Astrocyte (in vitro differentiated cells and primary cell): ENCODE measurements at regions not wholly inside any gene's neighbourhood (a gene's known extent, or its start where the extent isn't known, plus 50 kb on each side); places are given as distances from the start of the nearest gene placed in this dataset.

Experiments used
- DNase-seq: peaks from one replicate; pipeline ENCODE4 v3.0.0-alpha.2; 2010; ENCODE audit warnings: low read depth
- FAIRE-seq: peaks from 2 replicates; lab custom pipeline; 2011; peaks lifted over from hg19 to GRCh38; lab: Jason Lieb, UNC
- H2AFZ ChIP-seq: 2 replicates; pipeline ENCODE4 v1.6.0; 2012; ENCODE audit warnings: low read depth, low read length, inconsistent platforms
- H3K27ac ChIP-seq: 2 replicates; pipeline ENCODE4 v1.5.1; 2011; ENCODE audit warnings: low read depth, low read length, inconsistent platforms
- H3K27me3 ChIP-seq: 2 replicates; pipeline ENCODE4 v1.6.0; 2011; ENCODE audit warnings: low read length, inconsistent platforms; ENCODE audit not compliant: insufficient read depth
- H3K36me3 ChIP-seq: 2 replicates; pipeline ENCODE4 v1.5.1; 2011; ENCODE audit warnings: low read length, inconsistent platforms; ENCODE audit not compliant: insufficient read depth
- H3K4me1 ChIP-seq: 2 replicates; pipeline ENCODE4 v1.5.1; 2011; ENCODE audit warnings: low read length, inconsistent platforms; ENCODE audit not compliant: insufficient read depth
- H3K4me2 ChIP-seq: 2 replicates; pipeline ENCODE4 v1.6.0; 2012; ENCODE audit warnings: low read length, inconsistent platforms
- H3K4me3 ChIP-seq: 2 replicates; pipeline ENCODE4 v1.5.1; 2011; ENCODE audit warnings: low read depth, mild to moderate bottlenecking, low read length, inconsistent platforms; ENCODE audit not compliant: insufficient read depth
- H3K79me2 ChIP-seq: 2 replicates; pipeline ENCODE4 v1.6.0; 2012; ENCODE audit warnings: mild to moderate bottlenecking, low read length, inconsistent platforms; ENCODE audit not compliant: insufficient read depth
- H3K9ac ChIP-seq: 2 replicates; pipeline ENCODE4 v1.6.0; 2012; ENCODE audit warnings: mild to moderate bottlenecking, low read length, inconsistent platforms
- H3K9me3 ChIP-seq: 2 replicates; pipeline ENCODE4 v1.5.1; 2012; ENCODE audit warnings: low read depth, mild to moderate bottlenecking, low read length, inconsistent platforms; ENCODE audit not compliant: insufficient read depth
- H4K20me1 ChIP-seq: 2 replicates; pipeline ENCODE4 v1.6.0; 2012; ENCODE audit warnings: low read length, inconsistent platforms; ENCODE audit not compliant: insufficient read depth
- H3K27ac Mint-ChIP-seq: one replicate; pipeline ENCODE4 v1.8.0; 2021; ENCODE audit warnings: mild to moderate bottlenecking, mixed read lengths; ENCODE audit not compliant: unreplicated experiment
- H3K27me3 Mint-ChIP-seq: one replicate; pipeline ENCODE4 v1.8.0; 2021; ENCODE audit warnings: low read depth, mixed read lengths; ENCODE audit not compliant: unreplicated experiment
- H3K36me3 Mint-ChIP-seq: one replicate; pipeline ENCODE4 v1.8.0; 2021; ENCODE audit warnings: low read depth, mixed read lengths; ENCODE audit not compliant: unreplicated experiment
- H3K4me1 Mint-ChIP-seq: one replicate; pipeline ENCODE4 v1.8.0; 2021; ENCODE audit warnings: low read depth, mixed read lengths; ENCODE audit not compliant: unreplicated experiment
- H3K4me3 Mint-ChIP-seq: one replicate; pipeline ENCODE4 v1.8.0; 2021; ENCODE audit warnings: mild to moderate bottlenecking, moderate library complexity, mixed read lengths; ENCODE audit not compliant: unreplicated experiment
- H3K9me3 Mint-ChIP-seq: one replicate; pipeline ENCODE4 v1.8.0; 2021; ENCODE audit warnings: mild to moderate bottlenecking, mixed read lengths; ENCODE audit not compliant: unreplicated experiment
- CTCF ChIP-seq: IDR thresholded peaks from 2 replicates; pipeline ENCODE4 v1.5.1; 2011; ENCODE audit warnings: low read depth, mild to moderate bottlenecking, inconsistent platforms, low read length, moderate library complexity; ENCODE audit not compliant: insufficient read depth
- EZH2 ChIP-seq: IDR thresholded peaks from 2 replicates; pipeline ENCODE4 v1.6.1; 2012; ENCODE audit warnings: mild to moderate bottlenecking, low read length, inconsistent platforms; ENCODE audit not compliant: insufficient read depth

- TF ChIP-seq CTCF, result no peak
- no peak for TF ChIP-seq EZH2
- peak overlapping the region; percentile 57 for H3K9ac ChIP-seq
- H2AFZ ChIP-seq, result peak overlapping the region; percentile 43
- no peaks in the 10 kb centered on the region for H3K36me3 ChIP-seq
- H3K4me2 ChIP-seq, result peak overlapping the region; percentile 82
- no peak overlapping the region for H3K4me3 ChIP-seq
- H3K27me3 Mint-ChIP-seq, result no peaks in the 10 kb centered on the region
- DNase-seq, result peak; percentile 44
- H3K27ac ChIP-seq, result peak overlapping the region; percentile 36
- peaks cover 12% of the 10 kb centered on the region for H3K4me1 Mint-ChIP-seq
- H3K36me3 Mint-ChIP-seq, result no peaks in the 10 kb centered on the region
- peaks cover 20% of the 10 kb centered on the region for H3K4me1 ChIP-seq
- peak overlapping the region; percentile 54 for H3K4me3 Mint-ChIP-seq
- no peaks in the 10 kb centered on the region for H4K20me1 ChIP-seq
- H3K79me2 ChIP-seq, result no peaks in the 10 kb centered on the region
- no peaks in the 10 kb centered on the region for H3K27me3 ChIP-seq
- FAIRE-seq, result no peak
- peak overlapping the region; percentile 85 for H3K27ac Mint-ChIP-seq
- H3K9me3 Mint-ChIP-seq, result no peaks in the 10 kb centered on the region
- no peaks in the 10 kb centered on the region for H3K9me3 ChIP-seq
These were observed 142.4 kb downstream of the ZFP64 start for GRCh38 chr20:52049001-52049731.

- Histone ChIP-seq H3K4me1 (peaks cover 20% of the 10 kb centered on the region), H4K20me1 (no peaks in the 10 kb centered on the region), H3K4me3 (peak overlapping the region; percentile 31), H3K27me3 (no peaks in the 10 kb centered on the region), H3K36me3 (no peaks in the 10 kb centered on the region), H3K9ac (peak overlapping the region; percentile 56), H3K4me2 (peak overlapping the region; percentile 82), H3K79me2 (no peaks in the 10 kb centered on the region), H2AFZ (peak overlapping the region; percentile 51), H3K27ac (peak overlapping the region; percentile 24), H3K9me3 (no peaks in the 10 kb centered on the region)
- H3K4me1 Mint-ChIP-seq, result peaks cover 12% of the 10 kb centered on the region
- FAIRE-seq (no peak), DNase-seq (peak; percentile 91)
- TF ChIP-seq EZH2, result no peak
- TF ChIP-seq CTCF, result no peak
- H3K4me3 Mint-ChIP-seq, result peak overlapping the region; percentile 47
- no peaks in the 10 kb centered on the region for H3K27me3 Mint-ChIP-seq
- peak overlapping the region; percentile 21 for H3K27ac Mint-ChIP-seq
- H3K9me3 Mint-ChIP-seq, result no peaks in the 10 kb centered on the region
- H3K36me3 Mint-ChIP-seq, result no peaks in the 10 kb centered on the region
These were observed 143.5 kb downstream of the ZFP64 start for GRCh38 chr20:52047811-52048764.
